HG02840 (cell line): ENCODE measurements at regions not wholly inside any gene's neighbourhood (a gene's known extent, or its start where the extent isn't known, plus 50 kb on each side); places are given as distances from the start of the nearest gene placed in this dataset.
"Not testable (repeated sequence)": the region's sequence is repeated elsewhere in the genome, so short reads cannot be mapped to it uniquely, and the experiment has no call there.

ENCODE experiments used
- ATAC-seq: cut with Tn5 transposase; IDR thresholded peaks from one replicate; pipeline ENCODE4 v1.9.1; 2021; ENCODE audit warnings: mild to moderate bottlenecking, moderate library complexity, moderate number of reproducible peaks; ENCODE audit not compliant: unreplicated experiment, low FRiP score

GRCh38 chr3:107130089-107130700, 247.0 kb upstream of the CCDC54 start:
- no peak for ATAC-seq

GRCh38 chr3:107132674-107133073, 244.6 kb upstream of the CCDC54 start:
- no peak for ATAC-seq

GRCh38 chr3:107133891-107134290, 243.3 kb upstream of the CCDC54 start:
- no peak for ATAC-seq

- ATAC-seq, result no peak
Observed at GRCh38 chr3:107142171-107142570, 235.1 kb upstream of the CCDC54 start.

GRCh38 chr3:107142786-107143575, 234.3 kb upstream of the CCDC54 start:
- ATAC-seq, result no peak

GRCh38 chr3:107150675-107151074, 226.6 kb upstream of the CCDC54 start:
- ATAC-seq, result no peak

- no peak for ATAC-seq
Observed at GRCh38 chr3:107153981-107154380, 223.3 kb upstream of the CCDC54 start.

- ATAC-seq, result no peak
Observed at GRCh38 chr3:107172411-107172810, 204.8 kb upstream of the CCDC54 start.

- no peak for ATAC-seq
Observed at GRCh38 chr3:107184375-107184774, 192.9 kb upstream of the CCDC54 start.

GRCh38 chr3:107188262-107188661, 189.0 kb upstream of the CCDC54 start:
- ATAC-seq, result no peak

GRCh38 chr3:107189158-107189791, 188.0 kb upstream of the CCDC54 start:
- no peak for ATAC-seq

- no peak for ATAC-seq
Observed at GRCh38 chr3:107193116-107193515, 184.1 kb upstream of the CCDC54 start.

GRCh38 chr3:107198581-107199181, 178.6 kb upstream of the CCDC54 start:
- ATAC-seq, result no peak

- no peak for ATAC-seq
Observed at GRCh38 chr3:107201146-107201545, 176.1 kb upstream of the CCDC54 start.

- ATAC-seq, result not testable (repeated sequence)
Observed at GRCh38 chr3:107202885-107203284, 174.4 kb upstream of the CCDC54 start.

- no peak for ATAC-seq
Observed at GRCh38 chr3:107204121-107204520, 173.1 kb upstream of the CCDC54 start.

- ATAC-seq, result no peak
Observed at GRCh38 chr3:107205358-107205757, 171.9 kb upstream of the CCDC54 start.

GRCh38 chr3:107206141-107206540, 171.1 kb upstream of the CCDC54 start:
- ATAC-seq, result no peak

- no peak for ATAC-seq
Observed at GRCh38 chr3:107206945-107207344, 170.3 kb upstream of the CCDC54 start.

- no peak for ATAC-seq
Observed at GRCh38 chr3:107208100-107208499, 169.1 kb upstream of the CCDC54 start.

GRCh38 chr3:107208796-107209195, 168.4 kb upstream of the CCDC54 start:
- ATAC-seq, result no peak
